Caco-2 (cell line): ENCODE measurements at regions not wholly inside any gene's neighbourhood (a gene's known extent, or its start where the extent isn't known, plus 50 kb on each side); places are given as distances from the start of the nearest gene placed in this dataset.

ENCODE experiments used
- BruUV-seq: library from RNA; stranded (reverse); fragments of 400-500 nt; replicated peaks from 2 replicates; lab custom pipeline; 2021; lab: Mats Ljungman, UMichigan
- CTCF ChIA-PET: fragments of 300-600 bp; sonication (Branson Sonifier 250); formaldehyde crosslinking; loops from one replicate; lab custom pipeline; 2022; ENCODE audit warnings: antibody characterized with exemption; lab: Charles Lee
- POLR2A ChIA-PET: fragments of 300-600 bp; sonication (Branson Sonifier 250); formaldehyde crosslinking; loops from one replicate; lab custom pipeline; 2022; ENCODE audit warnings: antibody characterized with exemption; lab: Charles Lee
- DNase-seq, 2 experiments: peaks; one replicate each; pipeline versions ENCODE4 v3.0.0 to v3.0.0-alpha.2; 2020 to 2022
- H3K27me3 ChIP-seq: replicated peaks from 2 replicates; pipeline ENCODE4 v1.6.0; 2011; ENCODE audit warnings: low read length; ENCODE audit not compliant: control insufficient read depth, insufficient read depth
- H3K36me3 ChIP-seq: 2 replicates; pipeline ENCODE4 v1.5.1; 2011; ENCODE audit warnings: low read length; ENCODE audit not compliant: control insufficient read depth, insufficient read depth
- H3K4me1 ChIP-seq: fragments of 250-450 bp; sonication (Bioruptor Pico); 2 replicates; pipeline ENCODE4 v1.5.1; 2020; ENCODE audit warnings: mild to moderate bottlenecking
- H3K4me3 ChIP-seq: 2 replicates; pipeline ENCODE4 v1.5.1; 2011; ENCODE audit warnings: low read depth, mild to moderate bottlenecking, control low read depth, low read length
- H3K9me3 ChIP-seq: fragments of 250-450 bp; sonication (Bioruptor Pico); 2 replicates; pipeline ENCODE4 v1.5.1; 2020; ENCODE audit warnings: mild to moderate bottlenecking, moderate library complexity
- H3K27ac Mint-ChIP-seq: one replicate; pipeline ENCODE4 v1.8.0; 2022; ENCODE audit warnings: mixed read lengths; ENCODE audit not compliant: unreplicated experiment
- H3K27me3 Mint-ChIP-seq: one replicate; pipeline ENCODE4 v1.8.0; 2022; ENCODE audit warnings: mixed read lengths; ENCODE audit not compliant: insufficient read depth, unreplicated experiment
- H3K36me3 Mint-ChIP-seq: one replicate; pipeline ENCODE4 v1.8.0; 2022; ENCODE audit warnings: mild to moderate bottlenecking, mixed read lengths; ENCODE audit not compliant: insufficient read depth, unreplicated experiment
- H3K4me1 Mint-ChIP-seq: one replicate; pipeline ENCODE4 v1.8.0; 2022; ENCODE audit warnings: low read depth, mixed read lengths; ENCODE audit not compliant: unreplicated experiment
- H3K4me3 Mint-ChIP-seq: one replicate; pipeline ENCODE4 v1.8.0; 2022; ENCODE audit warnings: mild to moderate bottlenecking, moderate library complexity, mixed read lengths; ENCODE audit not compliant: unreplicated experiment
- H3K9me3 Mint-ChIP-seq: one replicate; pipeline ENCODE4 v1.8.0; 2022; ENCODE audit warnings: mixed read lengths; ENCODE audit not compliant: unreplicated experiment
- intact Hi-C: fragments of 100-400 bp; cut with micrococcal nuclease; formaldehyde crosslinking; loops from one replicate; pipeline ENCODE4 v1.10.0; 2022; ENCODE audit not compliant: unreplicated experiment
- TF ChIP-seq, protein P1 (sequence below), 2 experiments: fragments of 200-600 bp in 1 of 2; IDR thresholded peaks; 1 replicate in 1 of 2; 2 replicates in 1 of 2; pipeline versions ENCODE4 v1.5.1 to v1.8.0; 2011 to 2022; ENCODE audit warnings: antibody characterized with exemption in 1 of 2, control low read depth in 1 of 2, inconsistent platforms in 1 of 2, low read depth in 1 of 2, low read length in 1 of 2, mild to moderate bottlenecking in 1 of 2, moderate library complexity in 1 of 2; ENCODE audit not compliant: insufficient read depth in 1 of 2, severe bottlenecking in 1 of 2, unreplicated experiment in 1 of 2

DNA sequence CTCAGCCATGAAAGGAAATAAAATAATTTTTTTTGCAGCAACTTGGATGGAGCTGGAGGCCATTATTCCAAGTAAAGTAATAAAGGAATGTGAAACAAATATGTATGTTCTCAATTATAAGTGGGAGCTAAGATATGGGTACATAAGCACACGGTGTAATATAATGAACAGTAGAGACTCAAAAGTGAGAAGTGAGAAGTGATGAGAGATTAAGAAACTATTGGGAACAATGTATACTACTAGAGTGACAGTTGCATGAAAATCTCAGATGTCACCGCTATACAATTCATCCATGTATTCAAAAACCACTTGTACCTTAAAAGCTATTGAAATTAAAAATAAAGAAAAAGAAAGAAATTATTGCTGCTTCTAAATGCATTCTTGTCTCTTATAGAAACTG lies 182.9 kb upstream of the TACR3 start:
- Mint-ChIP-seq H3K36me3 (no peaks in the 10 kb centered on the region), H3K9me3 (no peaks in the 10 kb centered on the region), H3K27ac (no peak overlapping the region), H3K27me3 (no peaks in the 10 kb centered on the region), H3K4me1 (no peaks in the 10 kb centered on the region), H3K4me3 (no peak overlapping the region)
- Histone ChIP-seq H3K4me1 (no peaks in the 10 kb centered on the region), H3K9me3 (no peaks in the 10 kb centered on the region), H3K27me3 (no peaks in the 10 kb centered on the region), H3K4me3 (no peak overlapping the region), H3K36me3 (no peaks in the 10 kb centered on the region)
- DNase-seq = no peak
- ChIA-PET CTCF (no interaction called here), POLR2A (no interaction called here)
- TF ChIP-seq, protein P1, sequence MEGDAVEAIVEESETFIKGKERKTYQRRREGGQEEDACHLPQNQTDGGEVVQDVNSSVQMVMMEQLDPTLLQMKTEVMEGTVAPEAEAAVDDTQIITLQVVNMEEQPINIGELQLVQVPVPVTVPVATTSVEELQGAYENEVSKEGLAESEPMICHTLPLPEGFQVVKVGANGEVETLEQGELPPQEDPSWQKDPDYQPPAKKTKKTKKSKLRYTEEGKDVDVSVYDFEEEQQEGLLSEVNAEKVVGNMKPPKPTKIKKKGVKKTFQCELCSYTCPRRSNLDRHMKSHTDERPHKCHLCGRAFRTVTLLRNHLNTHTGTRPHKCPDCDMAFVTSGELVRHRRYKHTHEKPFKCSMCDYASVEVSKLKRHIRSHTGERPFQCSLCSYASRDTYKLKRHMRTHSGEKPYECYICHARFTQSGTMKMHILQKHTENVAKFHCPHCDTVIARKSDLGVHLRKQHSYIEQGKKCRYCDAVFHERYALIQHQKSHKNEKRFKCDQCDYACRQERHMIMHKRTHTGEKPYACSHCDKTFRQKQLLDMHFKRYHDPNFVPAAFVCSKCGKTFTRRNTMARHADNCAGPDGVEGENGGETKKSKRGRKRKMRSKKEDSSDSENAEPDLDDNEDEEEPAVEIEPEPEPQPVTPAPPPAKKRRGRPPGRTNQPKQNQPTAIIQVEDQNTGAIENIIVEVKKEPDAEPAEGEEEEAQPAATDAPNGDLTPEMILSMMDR (IDR thresholded peaks at IDR 0.05; ENCODE audit: insufficient read depth in 1 of 2, low read depth in 1 of 2, low read length in 1 of 2, severe bottlenecking in 1 of 2, unreplicated experiment in 1 of 2) = no peak
- no TSS peak for BruUV-seq
- intact Hi-C loops = no loop called here

DNA sequence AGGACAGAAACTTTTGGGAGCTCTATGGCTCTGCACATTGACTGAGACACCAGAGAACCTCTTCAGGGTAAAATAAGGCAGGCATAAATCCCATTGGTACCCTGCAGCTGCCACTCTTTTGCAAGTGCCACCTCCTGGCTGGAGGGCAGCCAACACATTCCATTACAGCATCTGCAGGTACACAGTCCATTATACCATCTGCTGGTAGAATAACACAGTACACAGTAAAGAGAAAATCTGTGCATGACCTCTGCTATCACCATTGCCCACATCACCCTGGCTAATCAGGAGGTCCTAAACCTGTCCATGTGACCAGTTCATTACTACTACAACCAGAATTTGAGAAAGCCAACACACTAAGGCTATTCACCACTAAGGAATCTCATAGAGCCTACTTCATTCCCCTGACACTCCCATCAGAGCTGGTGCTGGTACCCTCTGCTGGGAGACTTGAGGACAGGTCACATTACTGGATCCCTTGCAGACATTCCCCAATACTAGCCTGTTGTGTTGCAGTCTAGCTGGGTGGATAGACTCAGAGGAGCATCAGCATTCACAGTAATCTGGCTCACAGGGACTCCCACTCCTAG lies 176.2 kb upstream of the TACR3 start:
- POLR2A ChIA-PET = no interaction called here
- H3K4me3 ChIP-seq = no peak overlapping the region
- Mint-ChIP-seq H3K9me3 (no peaks in the 10 kb centered on the region), H3K4me3 (no peak overlapping the region), H3K36me3 (no peaks in the 10 kb centered on the region), H3K27me3 (no peaks in the 10 kb centered on the region), H3K4me1 (no peaks in the 10 kb centered on the region), H3K27ac (no peak overlapping the region)
- TF ChIP-seq, protein P1 (IDR thresholded peaks at IDR 0.05; ENCODE audit: insufficient read depth in 1 of 2, low read depth in 1 of 2, low read length in 1 of 2, severe bottlenecking in 1 of 2, unreplicated experiment in 1 of 2) = no peak
- H3K27me3 ChIP-seq = no peaks in the 10 kb centered on the region
- no peak for DNase-seq
- intact Hi-C loops = no loop called here
- H3K36me3 ChIP-seq = no peaks in the 10 kb centered on the region
- BruUV-seq = no TSS peak
- H3K9me3 ChIP-seq = no peaks in the 10 kb centered on the region
- CTCF ChIA-PET = no interaction called here
- no peaks in the 10 kb centered on the region for H3K4me1 ChIP-seq

DNA sequence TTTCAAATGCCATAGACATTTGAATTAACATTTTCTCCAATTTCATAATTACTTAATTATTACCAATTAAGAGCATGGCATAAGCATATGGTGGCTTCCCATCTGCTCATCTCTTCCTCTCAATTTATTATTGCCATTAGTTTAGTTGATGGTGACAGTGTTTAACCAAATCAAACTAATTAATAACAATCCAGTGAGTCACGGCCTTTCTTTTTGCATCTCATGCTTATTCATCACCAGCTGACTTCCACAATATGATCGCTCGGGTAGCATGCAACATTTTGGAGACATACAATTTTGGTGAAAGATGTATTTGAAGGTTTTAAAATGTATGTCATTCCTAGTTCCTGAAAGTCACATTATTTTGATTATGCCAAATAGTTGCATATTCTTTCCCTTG lies 172.8 kb upstream of the TACR3 start:
- Histone ChIP-seq H3K27me3 (no peaks in the 10 kb centered on the region), H3K9me3 (no peaks in the 10 kb centered on the region), H3K36me3 (no peaks in the 10 kb centered on the region), H3K4me3 (no peak overlapping the region), H3K4me1 (no peaks in the 10 kb centered on the region)
- Mint-ChIP-seq H3K4me1 (no peaks in the 10 kb centered on the region), H3K36me3 (no peaks in the 10 kb centered on the region), H3K9me3 (no peaks in the 10 kb centered on the region), H3K27ac (no peak overlapping the region), H3K27me3 (no peaks in the 10 kb centered on the region), H3K4me3 (no peak overlapping the region)
- no TSS peak for BruUV-seq
- intact Hi-C loops = no loop called here
- CTCF ChIA-PET = no interaction called here
- no peak for DNase-seq
- POLR2A ChIA-PET = no interaction called here
- TF ChIP-seq, protein P1 (IDR thresholded peaks at IDR 0.05; ENCODE audit: insufficient read depth in 1 of 2, low read depth in 1 of 2, low read length in 1 of 2, severe bottlenecking in 1 of 2, unreplicated experiment in 1 of 2) = no peak
